GM12892 (cell line): ENCODE measurements at regions not wholly inside any gene's neighbourhood (a gene's known extent, or its start where the extent isn't known, plus 50 kb on each side); places are given as distances from the start of the nearest gene placed in this dataset.

Source experiments
- POLR2A ChIP-seq: IDR thresholded peaks from 2 replicates; pipeline ENCODE4 v1.6.1; 2011; ENCODE audit warnings: low read depth, low read length, control low read depth
- POLR2AphosphoS5 ChIP-seq: IDR thresholded peaks from 2 replicates; pipeline ENCODE4 v1.6.1; 2011; ENCODE audit warnings: low read depth, low read length, control low read depth

- TF ChIP-seq POLR2AphosphoS5 (no peak), POLR2A (no peak)
These were observed 138.9 kb upstream of the HDAC4 start for GRCh38 chr2:239539776-239540100.
